ENCODE measurements at regions not wholly inside any gene's neighbourhood (a gene's known extent, or its start where the extent isn't known, plus 50 kb on each side); places are given as distances from the start of the nearest gene placed in this dataset.

DNA sequence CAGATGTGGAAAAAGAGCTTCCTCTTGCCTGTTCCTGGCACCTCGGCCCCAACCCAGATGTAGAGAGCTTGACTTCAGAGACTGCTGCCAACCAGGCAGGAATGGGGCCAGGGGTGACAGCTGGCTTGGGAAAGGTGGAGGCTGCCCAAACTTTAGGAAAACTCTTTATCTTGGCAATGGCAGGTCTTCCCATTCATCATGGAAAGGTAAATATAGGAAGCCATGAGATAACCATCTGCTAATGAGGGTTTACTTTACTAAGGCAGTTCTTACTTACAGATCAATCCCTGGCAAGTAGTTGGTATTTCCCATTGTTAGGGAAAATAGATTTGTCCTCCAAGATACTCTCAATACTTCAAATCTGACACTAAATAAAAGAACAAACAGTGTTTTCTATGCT lies 143.1 kb upstream of the NUDT4 start:
- TF ChIP-seq, protein P1, sequence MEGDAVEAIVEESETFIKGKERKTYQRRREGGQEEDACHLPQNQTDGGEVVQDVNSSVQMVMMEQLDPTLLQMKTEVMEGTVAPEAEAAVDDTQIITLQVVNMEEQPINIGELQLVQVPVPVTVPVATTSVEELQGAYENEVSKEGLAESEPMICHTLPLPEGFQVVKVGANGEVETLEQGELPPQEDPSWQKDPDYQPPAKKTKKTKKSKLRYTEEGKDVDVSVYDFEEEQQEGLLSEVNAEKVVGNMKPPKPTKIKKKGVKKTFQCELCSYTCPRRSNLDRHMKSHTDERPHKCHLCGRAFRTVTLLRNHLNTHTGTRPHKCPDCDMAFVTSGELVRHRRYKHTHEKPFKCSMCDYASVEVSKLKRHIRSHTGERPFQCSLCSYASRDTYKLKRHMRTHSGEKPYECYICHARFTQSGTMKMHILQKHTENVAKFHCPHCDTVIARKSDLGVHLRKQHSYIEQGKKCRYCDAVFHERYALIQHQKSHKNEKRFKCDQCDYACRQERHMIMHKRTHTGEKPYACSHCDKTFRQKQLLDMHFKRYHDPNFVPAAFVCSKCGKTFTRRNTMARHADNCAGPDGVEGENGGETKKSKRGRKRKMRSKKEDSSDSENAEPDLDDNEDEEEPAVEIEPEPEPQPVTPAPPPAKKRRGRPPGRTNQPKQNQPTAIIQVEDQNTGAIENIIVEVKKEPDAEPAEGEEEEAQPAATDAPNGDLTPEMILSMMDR (IDR thresholded peaks at IDR 0.05): no peak
- no peak for TF ChIP-seq POLR2A (IDR thresholded peaks at IDR 0.05)

Data from Peyer's patch (tissue), 4 donors.